ENCODE measurements at regions not wholly inside any gene's neighbourhood (a gene's known extent, or its start where the extent isn't known, plus 50 kb on each side); places are given as distances from the start of the nearest gene placed in this dataset.
"Not testable (repeated sequence)": the region's sequence is repeated elsewhere in the genome, so short reads cannot be mapped to it uniquely, and the experiment has no call there.

- DNase-seq (ENCODE audit: low read depth in 2 of 2), result no peak
Observed at GRCh38 chr1:70819231-70819630, 228.4 kb downstream of the PTGER3 start.

- DNase-seq (ENCODE audit: low read depth in 2 of 2), result no peak
Observed at GRCh38 chr1:70819785-70820184, 227.8 kb downstream of the PTGER3 start.

- DNase-seq (ENCODE audit: low read depth in 2 of 2), result no peak
Observed at GRCh38 chr1:70820396-70820795, 227.2 kb downstream of the PTGER3 start.

- DNase-seq (ENCODE audit: low read depth in 2 of 2), result no peak
Observed at GRCh38 chr1:70820995-70821394, 226.6 kb downstream of the PTGER3 start.

GRCh38 chr1:70826428-70826827 lies 221.2 kb downstream of the PTGER3 start:
- DNase-seq (ENCODE audit: low read depth in 2 of 2), result no peak

GRCh38 chr1:70827030-70827429 lies 220.6 kb downstream of the PTGER3 start:
- no peak for DNase-seq (ENCODE audit: low read depth in 2 of 2)

GRCh38 chr1:70828177-70828576 lies 219.4 kb downstream of the PTGER3 start:
- no peak for DNase-seq (ENCODE audit: low read depth in 2 of 2)

- DNase-seq (ENCODE audit: low read depth in 2 of 2), result not testable (repeated sequence)
Observed at GRCh38 chr1:70834365-70834764, 213.3 kb downstream of the PTGER3 start.

GRCh38 chr1:70836456-70836855 lies 211.2 kb downstream of the PTGER3 start:
- no peak for DNase-seq (ENCODE audit: low read depth in 2 of 2)

GRCh38 chr1:70840260-70840953 lies 207.2 kb downstream of the PTGER3 start:
- no peak for DNase-seq (ENCODE audit: low read depth in 2 of 2)

GRCh38 chr1:70842562-70842961 lies 205.1 kb downstream of the PTGER3 start:
- no peak for DNase-seq (ENCODE audit: low read depth in 2 of 2)

- no peak for DNase-seq (ENCODE audit: low read depth in 2 of 2)
Observed at GRCh38 chr1:70843452-70843851, 204.2 kb downstream of the PTGER3 start.

- DNase-seq (ENCODE audit: low read depth in 2 of 2), result no peak
Observed at GRCh38 chr1:70847013-70847412, 200.6 kb downstream of the PTGER3 start.

- no peak for DNase-seq (ENCODE audit: low read depth in 2 of 2)
Observed at GRCh38 chr1:70855203-70855602, 192.4 kb downstream of the PTGER3 start.

GRCh38 chr1:70856201-70856600 lies 191.4 kb downstream of the PTGER3 start:
- DNase-seq (ENCODE audit: low read depth in 2 of 2), result no peak

GRCh38 chr1:70863239-70863638 lies 184.4 kb downstream of the PTGER3 start:
- no peak for DNase-seq (ENCODE audit: low read depth in 2 of 2)

GRCh38 chr1:70864302-70864701 lies 183.3 kb downstream of the PTGER3 start:
- DNase-seq (ENCODE audit: low read depth in 2 of 2), result no peak

- DNase-seq (ENCODE audit: low read depth in 2 of 2), result no peak
Observed at GRCh38 chr1:70866542-70867264, 180.9 kb downstream of the PTGER3 start.

- DNase-seq (ENCODE audit: low read depth in 2 of 2), result no peak
Observed at GRCh38 chr1:70871790-70872189, 175.8 kb downstream of the PTGER3 start.

GRCh38 chr1:70874063-70874462 lies 173.6 kb downstream of the PTGER3 start:
- DNase-seq (ENCODE audit: low read depth in 2 of 2), result no peak

GRCh38 chr1:70874818-70875217 lies 172.8 kb downstream of the PTGER3 start:
- DNase-seq (ENCODE audit: low read depth in 2 of 2), result no peak

- DNase-seq (ENCODE audit: low read depth in 2 of 2), result no peak
Observed at GRCh38 chr1:70877343-70877742, 170.3 kb downstream of the PTGER3 start.

GRCh38 chr1:70887936-70888335 lies 159.7 kb downstream of the PTGER3 start:
- no peak for DNase-seq (ENCODE audit: low read depth in 2 of 2)

All from dermis microvascular lymphatic vessel endothelial cell (primary cell).